ENCODE measurements at regions not wholly inside any gene's neighbourhood (a gene's known extent, or its start where the extent isn't known, plus 50 kb on each side); places are given as distances from the start of the nearest gene placed in this dataset.

- TF ChIP-seq ZNF462 (CRISPR knock-in tag; IDR thresholded peaks at IDR 0.05) (no peak), JUNB (IDR thresholded peaks at IDR 0.05; ENCODE audit: unreplicated experiment) (no peak)
Measured at GRCh38 chr5:135660826-135661575, 82.2 kb upstream of the CXCL14 start (continued).

- Histone ChIP-seq H3K27ac (ENCODE audit: low read depth) (no peak overlapping the region), H3F3A (replicated peaks; ENCODE audit: low read depth) (no peaks in the 10 kb centered on the region), H2AFZ (no peak overlapping the region), H3K9me2 (ENCODE audit: insufficient read depth) (peaks cover 4% of the 10 kb centered on the region; the same call in 1 of the 2 replicates), H3K4me2 (no peak overlapping the region), H3K36me3 (ENCODE audit: insufficient read depth) (no peaks in the 10 kb centered on the region), H3K4me3 (no peak overlapping the region), H3K4me1 (ENCODE audit: insufficient read depth) (no peaks in the 10 kb centered on the region), H4K20me1 (replicated peaks; ENCODE audit: insufficient read depth) (no peaks in the 10 kb centered on the region), H3K27me3 (ENCODE audit: insufficient read depth) (no peaks in the 10 kb centered on the region), H3K79me2 (replicated peaks; ENCODE audit: insufficient read depth) (no peaks in the 10 kb centered on the region)
- Mint-ChIP-seq H3K4me1 (peaks cover 11% of the 10 kb centered on the region), H3K36me3 (ENCODE audit: low read depth) (peaks cover 8% of the 10 kb centered on the region), H3K27me3 (ENCODE audit: insufficient read depth, low read depth, poor library complexity) (no peaks in the 10 kb centered on the region), H3K9me3 (peaks cover 10% of the 10 kb centered on the region), H3K27ac (no peak overlapping the region), H3K4me3 (no peak overlapping the region)
- DNase-seq (ENCODE audit: low spot score): no peak
- ATAC-seq: no peak
- TF ChIP-seq EZH2phosphoT487 (IDR thresholded peaks at IDR 0.05; ENCODE audit: unreplicated experiment) (no peak), ZNF462 (CRISPR knock-in tag; IDR thresholded peaks at IDR 0.05) (no peak), EZH2 (IDR thresholded peaks at IDR 0.05; ENCODE audit: low read depth, unreplicated experiment) (no peak), JUNB (IDR thresholded peaks at IDR 0.05; ENCODE audit: unreplicated experiment) (no peak), ZNF331 (CRISPR knock-in tag; IDR thresholded peaks at IDR 0.05; ENCODE audit: low read depth) (no peak)
Measured at GRCh38 chr5:135657536-135658305, 78.9 kb upstream of the CXCL14 start.
